HepG2 (cell line): ENCODE measurements at regions not wholly inside any gene's neighbourhood (a gene's known extent, or its start where the extent isn't known, plus 50 kb on each side); places are given as distances from the start of the nearest gene placed in this dataset.

Experiments used
- BCL6 ChIP-seq: IDR thresholded peaks from 2 replicates; pipeline ENCODE4 v1.6.1; 2016; ENCODE audit warnings: missing genetic modification reagents, missing compliant biosample characterization
- GABPB1 ChIP-seq: IDR thresholded peaks from 2 replicates; pipeline ENCODE4 v1.6.1; 2016; ENCODE audit warnings: mild to moderate bottlenecking, missing genetic modification reagents, moderate library complexity, missing compliant biosample characterization
- IRX3 ChIP-seq: sonication (generic); formaldehyde crosslinking; IDR thresholded peaks from 2 replicates; pipeline ENCODE4 v1.8.1; 2023; ENCODE audit warnings: mild to moderate bottlenecking, low read depth, missing genetic modification reagents, borderline replicate concordance
- JDP2 ChIP-seq: sonication (generic); formaldehyde crosslinking; IDR thresholded peaks from 2 replicates; pipeline ENCODE4 v1.8.1; 2022; ENCODE audit warnings: missing genetic modification reagents, borderline replicate concordance
- SP4 ChIP-seq: sonication (generic); formaldehyde crosslinking; IDR thresholded peaks from 2 replicates; pipeline ENCODE4 v1.8.1; 2023; ENCODE audit warnings: mild to moderate bottlenecking, missing genetic modification reagents
- U2AF1 ChIP-seq: fragments of 200-400 bp; formaldehyde crosslinking; optimal IDR thresholded peaks from 2 replicates; pipeline ENCODE3; 2017; ENCODE audit warnings: mild to moderate bottlenecking, low read depth, low read length
- TF ChIP-seq, protein P1 (sequence below): sonication (generic); formaldehyde crosslinking; conservative IDR thresholded peaks from 2 replicates; pipeline ENCODE4 v1.8.0; 2022; ENCODE audit warnings: missing genetic modification reagents
- TF ChIP-seq, protein P2 (sequence below): sonication (generic); formaldehyde crosslinking; IDR thresholded peaks from 2 replicates; pipeline ENCODE4 v1.5.1; 2020; ENCODE audit warnings: mild to moderate bottlenecking, missing genetic modification reagents, moderate library complexity

DNA sequence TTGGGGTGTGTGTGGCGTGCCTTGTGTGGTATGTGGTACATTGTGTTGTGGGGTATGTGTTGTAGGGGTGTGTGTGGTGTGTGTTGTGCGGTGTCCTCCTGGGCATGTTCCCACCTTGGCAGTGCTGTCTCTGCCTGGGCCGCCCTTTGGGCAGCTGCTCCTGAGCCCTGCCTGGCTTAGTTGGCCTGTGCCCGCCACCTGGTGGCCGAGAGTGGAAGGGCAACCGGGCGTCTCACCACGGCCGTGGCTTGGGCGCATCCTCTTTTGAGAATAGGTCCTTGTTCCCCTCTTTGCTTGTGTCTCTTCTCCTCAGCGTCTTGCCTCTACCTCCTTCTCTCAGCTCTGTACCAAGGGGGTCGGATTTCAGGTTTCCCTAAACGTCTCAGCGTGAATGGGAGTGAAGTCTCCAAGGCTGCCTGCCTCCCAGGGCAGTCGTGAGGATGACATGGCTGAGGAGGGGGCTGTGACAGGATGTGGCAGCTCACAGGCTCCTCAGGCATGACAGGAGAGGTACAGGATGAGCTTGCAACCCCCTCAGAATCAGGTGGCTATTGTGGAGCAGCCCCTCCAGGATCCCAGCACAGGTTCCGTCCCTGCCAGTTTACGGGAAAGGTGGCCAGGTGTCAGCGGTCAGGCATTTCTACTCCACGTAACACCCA lies 98.4 kb upstream of the PODXL start (continued):
- TF ChIP-seq, protein P1, sequence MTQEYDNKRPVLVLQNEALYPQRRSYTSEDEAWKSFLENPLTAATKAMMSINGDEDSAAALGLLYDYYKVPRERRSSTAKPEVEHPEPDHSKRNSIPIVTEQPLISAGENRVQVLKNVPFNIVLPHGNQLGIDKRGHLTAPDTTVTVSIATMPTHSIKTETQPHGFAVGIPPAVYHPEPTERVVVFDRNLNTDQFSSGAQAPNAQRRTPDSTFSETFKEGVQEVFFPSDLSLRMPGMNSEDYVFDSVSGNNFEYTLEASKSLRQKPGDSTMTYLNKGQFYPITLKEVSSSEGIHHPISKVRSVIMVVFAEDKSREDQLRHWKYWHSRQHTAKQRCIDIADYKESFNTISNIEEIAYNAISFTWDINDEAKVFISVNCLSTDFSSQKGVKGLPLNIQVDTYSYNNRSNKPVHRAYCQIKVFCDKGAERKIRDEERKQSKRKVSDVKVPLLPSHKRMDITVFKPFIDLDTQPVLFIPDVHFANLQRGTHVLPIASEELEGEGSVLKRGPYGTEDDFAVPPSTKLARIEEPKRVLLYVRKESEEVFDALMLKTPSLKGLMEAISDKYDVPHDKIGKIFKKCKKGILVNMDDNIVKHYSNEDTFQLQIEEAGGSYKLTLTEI (CRISPR knock-in tag) = no peak
- TF ChIP-seq BCL6 (no peak), GABPB1 (peak; percentile 30; the same call in 1 of the 2 replicates), SP4 (CRISPR knock-in tag) (peak; percentile 4; the same call in 1 of the 2 replicates), U2AF1 (no peak), IRX3 (CRISPR knock-in tag) (no peak), JDP2 (CRISPR knock-in tag) (no peak)
- TF ChIP-seq, protein P2, sequence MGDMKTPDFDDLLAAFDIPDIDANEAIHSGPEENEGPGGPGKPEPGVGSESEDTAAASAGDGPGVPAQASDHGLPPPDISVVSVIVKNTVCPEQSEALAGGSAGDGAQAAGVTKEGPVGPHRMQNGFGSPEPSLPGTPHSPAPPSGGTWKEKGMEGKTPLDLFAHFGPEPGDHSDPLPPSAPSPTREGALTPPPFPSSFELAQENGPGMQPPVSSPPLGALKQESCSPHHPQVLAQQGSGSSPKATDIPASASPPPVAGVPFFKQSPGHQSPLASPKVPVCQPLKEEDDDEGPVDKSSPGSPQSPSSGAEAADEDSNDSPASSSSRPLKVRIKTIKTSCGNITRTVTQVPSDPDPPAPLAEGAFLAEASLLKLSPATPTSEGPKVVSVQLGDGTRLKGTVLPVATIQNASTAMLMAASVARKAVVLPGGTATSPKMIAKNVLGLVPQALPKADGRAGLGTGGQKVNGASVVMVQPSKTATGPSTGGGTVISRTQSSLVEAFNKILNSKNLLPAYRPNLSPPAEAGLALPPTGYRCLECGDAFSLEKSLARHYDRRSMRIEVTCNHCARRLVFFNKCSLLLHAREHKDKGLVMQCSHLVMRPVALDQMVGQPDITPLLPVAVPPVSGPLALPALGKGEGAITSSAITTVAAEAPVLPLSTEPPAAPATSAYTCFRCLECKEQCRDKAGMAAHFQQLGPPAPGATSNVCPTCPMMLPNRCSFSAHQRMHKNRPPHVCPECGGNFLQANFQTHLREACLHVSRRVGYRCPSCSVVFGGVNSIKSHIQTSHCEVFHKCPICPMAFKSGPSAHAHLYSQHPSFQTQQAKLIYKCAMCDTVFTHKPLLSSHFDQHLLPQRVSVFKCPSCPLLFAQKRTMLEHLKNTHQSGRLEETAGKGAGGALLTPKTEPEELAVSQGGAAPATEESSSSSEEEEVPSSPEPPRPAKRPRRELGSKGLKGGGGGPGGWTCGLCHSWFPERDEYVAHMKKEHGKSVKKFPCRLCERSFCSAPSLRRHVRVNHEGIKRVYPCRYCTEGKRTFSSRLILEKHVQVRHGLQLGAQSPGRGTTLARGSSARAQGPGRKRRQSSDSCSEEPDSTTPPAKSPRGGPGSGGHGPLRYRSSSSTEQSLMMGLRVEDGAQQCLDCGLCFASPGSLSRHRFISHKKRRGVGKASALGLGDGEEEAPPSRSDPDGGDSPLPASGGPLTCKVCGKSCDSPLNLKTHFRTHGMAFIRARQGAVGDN = peak; percentile 32; the same call in 1 of the 2 replicates
- TF ChIP-seq, all 625 proteins: peak for 19
